PC-3 (cell line): ENCODE measurements at regions not wholly inside any gene's neighbourhood (a gene's known extent, or its start where the extent isn't known, plus 50 kb on each side); places are given as distances from the start of the nearest gene placed in this dataset.

ENCODE experiments used
- EZH2phosphoT487 ChIP-seq: fragments of 300-600 bp; sonication (generic); IDR thresholded peaks from 2 replicates; pipeline ENCODE4 v1.6.1; 2018; ENCODE audit warnings: mild to moderate bottlenecking, antibody characterized with exemption, low read length, borderline replicate concordance
- TF ChIP-seq, protein P1 (sequence below): fragments of 300-600 bp; sonication (generic); conservative IDR thresholded peaks from 2 replicates; pipeline ENCODE4 v1.5.1; 2017; ENCODE audit warnings: antibody characterized with exemption, low read depth, mild to moderate bottlenecking, low read length

DNA sequence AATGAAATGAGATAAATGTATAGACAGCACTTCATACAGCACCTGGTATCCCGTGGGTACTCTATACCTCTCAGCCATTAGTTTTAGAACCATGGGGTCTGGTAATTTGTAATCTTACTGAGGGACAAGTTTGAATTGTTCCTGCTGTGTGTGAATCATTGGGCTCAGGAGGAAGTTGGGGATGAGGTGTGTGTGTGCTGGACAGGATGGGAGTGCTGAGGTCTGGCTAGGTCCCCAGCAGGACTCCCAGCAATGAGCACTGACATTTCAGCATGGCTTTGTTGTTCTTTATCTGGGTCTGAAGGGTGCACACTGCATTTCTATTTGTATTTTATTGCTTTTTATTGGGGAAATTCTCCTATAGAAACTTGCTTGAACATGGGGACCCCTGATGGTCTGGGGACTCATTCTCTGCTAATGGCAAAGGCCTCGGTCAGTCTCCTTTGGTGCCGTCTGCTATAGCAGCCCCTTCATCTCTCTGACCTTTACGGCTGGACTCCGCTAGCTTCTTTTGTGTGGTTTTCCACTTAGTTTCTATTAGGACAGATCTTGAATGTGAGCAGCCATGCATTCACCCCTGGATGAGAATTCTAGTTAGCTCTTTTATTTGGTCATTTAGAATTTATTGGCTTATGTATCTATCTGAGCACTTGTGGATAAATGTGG lies 98.1 kb downstream of the SREK1 start:
- TF ChIP-seq, protein P1, sequence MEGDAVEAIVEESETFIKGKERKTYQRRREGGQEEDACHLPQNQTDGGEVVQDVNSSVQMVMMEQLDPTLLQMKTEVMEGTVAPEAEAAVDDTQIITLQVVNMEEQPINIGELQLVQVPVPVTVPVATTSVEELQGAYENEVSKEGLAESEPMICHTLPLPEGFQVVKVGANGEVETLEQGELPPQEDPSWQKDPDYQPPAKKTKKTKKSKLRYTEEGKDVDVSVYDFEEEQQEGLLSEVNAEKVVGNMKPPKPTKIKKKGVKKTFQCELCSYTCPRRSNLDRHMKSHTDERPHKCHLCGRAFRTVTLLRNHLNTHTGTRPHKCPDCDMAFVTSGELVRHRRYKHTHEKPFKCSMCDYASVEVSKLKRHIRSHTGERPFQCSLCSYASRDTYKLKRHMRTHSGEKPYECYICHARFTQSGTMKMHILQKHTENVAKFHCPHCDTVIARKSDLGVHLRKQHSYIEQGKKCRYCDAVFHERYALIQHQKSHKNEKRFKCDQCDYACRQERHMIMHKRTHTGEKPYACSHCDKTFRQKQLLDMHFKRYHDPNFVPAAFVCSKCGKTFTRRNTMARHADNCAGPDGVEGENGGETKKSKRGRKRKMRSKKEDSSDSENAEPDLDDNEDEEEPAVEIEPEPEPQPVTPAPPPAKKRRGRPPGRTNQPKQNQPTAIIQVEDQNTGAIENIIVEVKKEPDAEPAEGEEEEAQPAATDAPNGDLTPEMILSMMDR = no peak
- no peak for TF ChIP-seq EZH2phosphoT487
